ENCODE measurements at regions not wholly inside any gene's neighbourhood (a gene's known extent, or its start where the extent isn't known, plus 50 kb on each side); places are given as distances from the start of the nearest gene placed in this dataset.

GRCh38 chr1:13922466-13923110, 222.6 kb downstream of the PRDM2 start:
- DNase-seq (ENCODE audit: low read depth in 2 of 2) = no peak

DNA sequence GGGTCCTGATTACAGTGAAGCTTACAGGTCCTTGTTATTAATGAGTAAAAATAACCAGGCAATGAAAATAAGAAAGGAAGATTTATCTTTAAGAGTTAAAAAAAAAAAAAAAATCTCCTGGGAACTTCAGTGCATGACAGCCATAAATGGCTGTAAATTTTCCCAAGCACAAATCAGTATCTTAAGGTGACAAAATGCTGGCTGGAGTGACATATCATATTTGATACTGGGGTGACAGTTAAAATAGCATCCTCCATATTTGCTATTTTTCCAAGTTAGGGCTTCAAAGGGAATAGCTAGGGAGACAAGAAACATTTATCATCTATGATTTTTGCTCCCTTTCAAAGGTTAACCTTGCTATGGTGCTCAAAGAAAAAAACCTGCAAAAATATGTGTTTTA, 226.6 kb downstream of the PRDM2 start:
- no peak for DNase-seq (ENCODE audit: low read depth in 2 of 2)

- DNase-seq (ENCODE audit: low read depth in 2 of 2) = no peak
Measured at GRCh38 chr1:13927736-13928135, 227.7 kb downstream of the PRDM2 start.

DNA sequence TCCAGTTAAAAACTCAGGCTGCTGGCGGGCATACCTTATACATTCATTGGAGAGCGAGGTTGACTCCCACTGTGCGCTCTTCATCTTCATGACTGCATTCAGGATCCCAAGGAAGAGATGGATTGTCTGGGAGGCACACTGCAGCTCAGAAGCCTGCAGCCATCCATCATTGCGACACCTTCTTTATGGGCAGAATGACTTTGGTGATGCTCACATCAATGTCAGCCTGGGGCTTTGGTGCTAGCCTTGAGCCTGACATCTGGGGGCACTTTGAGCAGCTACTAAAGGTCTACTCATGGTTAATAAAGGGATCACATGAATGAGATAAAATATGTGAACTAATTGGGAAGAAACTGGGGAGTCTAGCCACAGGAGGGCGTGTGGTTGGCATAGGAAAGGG, 229.3 kb downstream of the PRDM2 start:
- no peak for DNase-seq (ENCODE audit: low read depth in 2 of 2)

DNA sequence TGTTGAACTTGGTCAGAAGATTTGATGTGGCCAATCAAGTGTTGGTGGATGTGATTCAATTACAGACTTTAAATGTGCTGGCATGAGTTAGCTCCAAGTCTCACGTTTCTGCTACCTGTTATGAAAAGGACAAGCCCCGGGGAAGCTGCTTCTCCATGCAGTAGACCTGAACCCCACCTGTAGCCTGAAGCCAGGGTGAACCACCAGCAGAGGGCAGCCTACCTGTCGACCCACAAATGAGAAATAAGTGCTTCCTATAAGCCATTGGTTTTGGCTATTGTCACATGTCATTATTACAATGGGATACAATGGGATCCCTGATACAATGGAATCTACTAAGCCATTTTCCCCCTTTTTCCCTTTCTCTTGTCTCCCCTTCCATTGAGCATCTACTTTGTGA, 230.2 kb downstream of the PRDM2 start:
- no peak for DNase-seq (ENCODE audit: low read depth in 2 of 2)

GRCh38 chr1:13931226-13931625, 231.2 kb downstream of the PRDM2 start:
- DNase-seq (ENCODE audit: low read depth in 2 of 2) = no peak

DNA sequence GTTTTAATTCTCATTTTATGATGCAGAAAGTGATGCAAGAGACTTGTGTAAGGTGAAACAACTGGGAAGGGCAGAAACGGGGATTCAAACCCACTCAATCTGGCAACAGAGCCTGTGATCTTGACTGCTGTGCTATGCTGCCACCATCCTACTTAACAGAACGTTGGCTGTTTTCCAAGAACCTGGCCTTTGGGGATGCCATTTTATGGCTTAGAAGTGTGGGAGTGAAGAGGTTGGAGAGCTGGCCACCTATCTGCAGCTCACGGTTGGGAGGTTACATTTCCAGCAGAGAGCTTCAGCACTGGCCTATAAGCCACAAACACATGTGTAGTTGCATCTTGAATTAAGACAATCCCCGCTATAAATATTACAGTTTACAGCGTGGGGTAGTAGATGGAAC, 235.3 kb downstream of the PRDM2 start:
- DNase-seq (ENCODE audit: low read depth in 2 of 2) = no peak

GRCh38 chr1:13941315-13941714, 241.3 kb downstream of the PRDM2 start:
- DNase-seq (ENCODE audit: low read depth in 2 of 2) = no peak

GRCh38 chr1:13943055-13943454, 243.1 kb downstream of the PRDM2 start:
- DNase-seq (ENCODE audit: low read depth in 2 of 2) = no peak

DNA sequence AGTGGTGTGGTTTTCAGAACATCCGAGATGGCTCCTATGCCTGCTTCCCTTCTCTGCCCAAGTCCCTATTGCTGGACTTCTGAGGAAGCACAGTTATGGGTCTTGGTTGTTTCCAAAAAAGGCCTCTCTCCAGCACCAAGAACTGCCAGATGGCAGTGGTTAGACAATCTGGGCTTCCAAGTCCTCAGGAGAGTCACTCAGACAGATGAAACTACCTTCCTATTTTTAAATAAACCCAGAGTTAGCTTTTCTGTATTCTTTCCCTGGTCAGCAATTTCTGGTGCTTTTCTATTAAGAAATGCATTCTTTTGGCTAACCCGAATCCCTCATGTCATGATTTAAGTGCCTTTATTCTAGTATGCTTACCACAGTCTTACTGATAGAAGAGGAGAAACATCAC, 245.9 kb downstream of the PRDM2 start:
- DNase-seq (ENCODE audit: low read depth in 2 of 2) = no peak

- no peak for DNase-seq (ENCODE audit: low read depth in 2 of 2)
Measured at GRCh38 chr1:13947658-13948057, 247.7 kb downstream of the PRDM2 start.

GRCh38 chr1:13948396-13948795, 248.4 kb downstream of the PRDM2 start:
- no peak for DNase-seq (ENCODE audit: low read depth in 2 of 2)

DNA sequence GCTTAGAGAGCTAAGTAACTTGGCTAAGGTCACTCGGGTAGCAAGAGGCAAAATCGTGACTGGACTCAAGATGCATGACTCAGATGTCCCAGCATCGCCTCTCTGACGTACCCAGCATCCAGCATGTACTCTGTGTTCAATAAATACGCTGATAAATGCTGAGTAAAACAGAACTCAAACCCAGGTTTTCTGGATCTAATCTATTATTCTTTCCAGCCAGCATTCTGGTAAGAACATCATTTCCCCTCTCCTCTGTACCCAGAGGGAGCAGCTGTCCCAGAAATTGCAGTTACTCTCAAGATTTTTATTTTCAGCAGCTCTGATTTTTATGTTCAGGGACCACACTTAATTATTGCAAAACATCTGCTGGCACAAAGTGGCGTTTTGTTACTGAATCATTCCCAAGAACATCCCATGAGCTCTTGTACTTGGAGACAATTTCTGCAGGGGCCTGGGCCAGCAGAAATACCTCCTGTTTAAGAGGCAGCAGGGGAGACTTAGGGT, 249.0 kb downstream of the PRDM2 start:
- DNase-seq (ENCODE audit: low read depth in 2 of 2) = no peak

DNA sequence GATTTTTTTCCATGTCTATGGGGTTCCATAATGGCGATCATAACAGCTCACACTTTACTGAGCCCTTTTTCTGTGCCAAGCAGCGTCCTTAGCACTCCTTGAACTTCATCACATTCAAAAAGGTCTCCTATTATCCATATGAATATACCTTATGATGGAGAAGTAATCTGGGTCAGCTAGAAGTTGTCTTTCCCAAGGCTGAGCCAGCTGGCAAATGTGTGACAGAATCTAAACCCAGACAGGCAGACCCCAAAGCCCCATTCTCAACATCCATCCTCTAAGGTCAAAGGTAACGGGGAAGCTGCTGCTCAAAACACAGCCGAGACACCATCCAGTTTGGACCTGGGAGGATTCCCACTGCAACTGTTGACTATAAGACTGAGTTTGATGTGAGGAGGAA, 249.6 kb downstream of the PRDM2 start:
- no peak for DNase-seq (ENCODE audit: low read depth in 2 of 2)

DNA sequence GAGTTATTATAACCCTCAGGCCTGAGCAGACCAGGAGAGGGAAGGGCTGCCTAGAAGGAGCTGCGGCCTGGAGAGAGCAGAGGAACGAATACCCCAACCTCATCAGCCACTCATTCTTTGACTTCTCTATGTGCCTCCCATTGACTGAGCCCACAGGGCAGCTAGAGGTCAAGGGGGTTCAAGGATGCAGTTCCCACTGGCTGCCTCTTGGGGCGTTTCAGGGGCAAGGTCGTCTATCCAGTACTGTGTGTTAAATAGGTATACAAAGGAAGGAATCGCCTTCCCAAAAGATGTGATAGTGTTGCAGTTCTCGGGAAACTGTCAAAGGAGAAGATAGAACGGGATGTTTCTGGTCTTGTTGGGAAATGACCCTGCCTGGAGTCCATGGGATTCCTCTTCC, 250.6 kb downstream of the PRDM2 start:
- no peak for DNase-seq (ENCODE audit: low read depth in 2 of 2)

DNA sequence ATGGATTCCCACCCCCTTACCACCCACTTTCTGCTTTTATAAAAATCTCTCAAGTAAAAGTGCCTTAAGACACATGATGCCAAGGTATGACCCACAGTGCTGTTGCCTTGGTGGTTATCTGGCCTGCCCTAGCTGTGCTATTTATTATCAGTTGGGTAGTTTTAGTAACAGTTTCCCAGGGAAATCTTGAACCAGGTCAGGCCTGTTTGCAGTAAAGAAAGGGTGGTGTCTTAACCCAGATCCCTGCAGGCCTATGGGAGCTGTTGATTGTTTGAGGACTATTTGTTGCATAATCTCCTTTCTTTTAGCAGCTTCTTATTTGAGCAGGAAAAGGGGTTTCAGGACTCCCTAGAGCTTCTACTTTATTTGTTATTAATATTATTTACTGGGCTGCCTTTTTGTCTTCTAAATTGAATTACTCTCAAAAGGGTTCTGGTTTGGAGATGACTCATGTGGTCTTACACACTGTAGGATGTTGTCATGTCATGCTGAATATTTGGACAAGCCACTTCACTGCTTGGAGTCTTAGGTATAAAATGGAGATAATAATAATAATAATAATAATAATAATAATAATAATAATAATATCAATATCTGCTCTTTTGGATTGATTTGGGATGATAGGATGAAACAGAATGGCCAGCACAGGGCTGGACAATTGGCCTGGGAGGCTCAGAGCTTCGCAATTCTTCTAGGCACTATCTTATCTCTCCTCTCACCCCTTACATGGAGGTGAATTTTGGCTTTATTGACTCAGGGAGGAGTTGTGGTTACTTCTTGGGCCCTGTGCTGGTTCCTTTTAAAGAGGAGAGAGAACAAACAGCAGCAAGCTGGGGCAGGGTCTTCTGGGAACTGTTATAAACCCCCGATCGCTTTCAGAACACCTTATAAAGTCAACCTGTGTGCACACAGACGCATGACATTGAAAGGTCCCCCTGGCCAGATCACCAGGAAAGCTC, 252.1 kb downstream of the PRDM2 start:
- no peak for DNase-seq (ENCODE audit: low read depth in 2 of 2)

DNA sequence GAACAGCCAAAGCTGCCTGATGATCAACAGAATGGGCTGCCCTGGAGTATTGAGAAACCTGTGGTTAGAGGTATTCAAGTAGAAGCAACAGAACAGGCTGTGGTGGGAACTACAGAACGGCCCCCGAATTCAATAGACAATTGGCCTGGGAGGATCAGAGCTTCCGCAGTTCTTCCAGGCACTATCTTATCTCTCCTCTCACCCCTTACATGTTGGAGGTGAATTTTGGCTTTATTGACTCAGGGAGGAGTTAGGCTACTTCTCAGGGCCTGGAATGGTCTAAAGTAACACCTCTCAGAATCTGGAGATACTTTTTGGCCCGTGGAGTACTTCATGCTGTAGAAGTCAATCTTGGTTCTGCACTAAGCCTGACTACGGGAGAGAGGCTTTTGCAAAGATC, 253.0 kb downstream of the PRDM2 start:
- no peak for DNase-seq (ENCODE audit: low read depth in 2 of 2)

- no peak for DNase-seq (ENCODE audit: low read depth in 2 of 2)
Measured at GRCh38 chr1:13956393-13956792, 256.4 kb downstream of the PRDM2 start.

- peak; percentile 38 to 51 for DNase-seq (ENCODE audit: low read depth in 2 of 2)
Measured at GRCh38 chr1:13960375-13960987, 260.5 kb downstream of the PRDM2 start.

- no peak for DNase-seq (ENCODE audit: low read depth in 2 of 2)
Measured at GRCh38 chr1:13964768-13965167, 264.8 kb downstream of the PRDM2 start.

- peak in 1 of 2 donors; percentile 40 for DNase-seq (ENCODE audit: low read depth in 2 of 2)
Measured at GRCh38 chr1:13965770-13966398, 265.9 kb downstream of the PRDM2 start.

GRCh38 chr1:13967707-13968106, 267.7 kb downstream of the PRDM2 start:
- DNase-seq (ENCODE audit: low read depth in 2 of 2) = no peak

Data from dermis microvascular lymphatic vessel endothelial cell (primary cell).